ENCODE measurements at regions not wholly inside any gene's neighbourhood (a gene's known extent, or its start where the extent isn't known, plus 50 kb on each side); places are given as distances from the start of the nearest gene placed in this dataset.

DNA sequence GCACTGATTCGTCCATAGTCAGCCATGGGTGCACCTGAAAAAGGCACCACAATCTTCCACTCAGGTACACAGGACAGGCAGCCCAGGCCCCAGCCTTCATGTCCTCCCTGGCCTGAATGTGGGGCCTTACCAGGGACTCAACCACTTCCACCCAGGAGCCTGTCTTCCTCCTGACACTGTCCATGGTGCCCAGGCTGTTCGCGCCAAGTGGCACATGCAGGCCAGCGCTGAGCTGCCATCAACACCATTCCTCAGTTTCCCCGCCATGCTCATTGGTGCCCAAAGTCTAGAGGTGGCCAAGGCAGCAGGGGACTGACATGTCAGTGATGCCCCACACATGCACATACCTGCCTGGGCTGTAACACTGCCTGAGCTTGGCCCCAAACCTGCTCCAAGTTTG is 322.2 kb upstream of the POU3F4 start:
- no peak for TF ChIP-seq EZH2 (IDR thresholded peaks at IDR 0.05; ENCODE audit: insufficient read depth, low read length)
- TF ChIP-seq, protein P1, sequence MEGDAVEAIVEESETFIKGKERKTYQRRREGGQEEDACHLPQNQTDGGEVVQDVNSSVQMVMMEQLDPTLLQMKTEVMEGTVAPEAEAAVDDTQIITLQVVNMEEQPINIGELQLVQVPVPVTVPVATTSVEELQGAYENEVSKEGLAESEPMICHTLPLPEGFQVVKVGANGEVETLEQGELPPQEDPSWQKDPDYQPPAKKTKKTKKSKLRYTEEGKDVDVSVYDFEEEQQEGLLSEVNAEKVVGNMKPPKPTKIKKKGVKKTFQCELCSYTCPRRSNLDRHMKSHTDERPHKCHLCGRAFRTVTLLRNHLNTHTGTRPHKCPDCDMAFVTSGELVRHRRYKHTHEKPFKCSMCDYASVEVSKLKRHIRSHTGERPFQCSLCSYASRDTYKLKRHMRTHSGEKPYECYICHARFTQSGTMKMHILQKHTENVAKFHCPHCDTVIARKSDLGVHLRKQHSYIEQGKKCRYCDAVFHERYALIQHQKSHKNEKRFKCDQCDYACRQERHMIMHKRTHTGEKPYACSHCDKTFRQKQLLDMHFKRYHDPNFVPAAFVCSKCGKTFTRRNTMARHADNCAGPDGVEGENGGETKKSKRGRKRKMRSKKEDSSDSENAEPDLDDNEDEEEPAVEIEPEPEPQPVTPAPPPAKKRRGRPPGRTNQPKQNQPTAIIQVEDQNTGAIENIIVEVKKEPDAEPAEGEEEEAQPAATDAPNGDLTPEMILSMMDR (IDR thresholded peaks at IDR 0.05; ENCODE audit: insufficient read depth, low read depth, low read length), result no peak
